GM12878 (cell line): ENCODE measurements at regions not wholly inside any gene's neighbourhood (a gene's known extent, or its start where the extent isn't known, plus 50 kb on each side); places are given as distances from the start of the nearest gene placed in this dataset.

Experiments used
- ATAC-seq: fragments of 200-7000 bp; cut with Tn5 transposase; 3 replicates; pipeline ENCODE4 v1.9.1; 2020; ENCODE audit warnings: mild to moderate bottlenecking, moderate library complexity
- BruUV-seq: library from RNA; stranded (reverse); fragments of 400-500 nt; replicated peaks from 2 replicates; lab custom pipeline; 2021; lab: Mats Ljungman, UMichigan
- CTCF ChIA-PET: fragments of 300-600 bp; sonication (Branson Sonifier 250); formaldehyde crosslinking; extraction: SDS; loops from one replicate; lab custom pipeline; 2021; ENCODE audit warnings: inconsistent platforms; lab: Yijun Ruan, JAX
- POLR2A ChIA-PET: fragments of 350-600 bp; formaldehyde crosslinking; extraction: SDS; loops from one replicate; lab custom pipeline; 2021; ENCODE audit warnings: inconsistent platforms; lab: Charles Lee
- RAD21 ChIA-PET: fragments of 300-600 bp; sonication (Branson Sonifier 250); formaldehyde crosslinking; loops from one replicate; lab custom pipeline; 2023; ENCODE audit warnings: antibody characterized with exemption; ENCODE audit not compliant: unreplicated experiment; lab: Charles Lee
- SMC1A ChIA-PET: fragments of 300-600 bp; sonication (Branson Sonifier 250); formaldehyde crosslinking; loops from one replicate; lab custom pipeline; 2023; ENCODE audit not compliant: unreplicated experiment, uncharacterized antibody; lab: Charles Lee
- DNase-seq: peaks from one replicate; pipeline ENCODE4 v3.0.0-alpha.2; 2011; ENCODE audit warnings: low read depth, low spot score
- FAIRE-seq: peaks from 3 replicates; lab custom pipeline; 2011; peaks lifted over from hg19 to GRCh38; lab: Jason Lieb, UNC
- H2AFZ ChIP-seq: 2 replicates; pipeline ENCODE4 v1.6.0; 2011; ENCODE audit warnings: low read depth, low read length, control low read depth; ENCODE audit not compliant: control insufficient read depth
- H3K27ac ChIP-seq: 2 replicates; pipeline ENCODE4 v1.5.1; 2011; ENCODE audit warnings: control low read depth; ENCODE audit not compliant: control insufficient read depth, insufficient read depth
- H3K27me3 ChIP-seq, 2 experiments: replicated peaks in 1 of 2; 2 replicates each; pipeline versions ENCODE4 v1.6.0 to v1.6.1; 2011; ENCODE audit warnings: low read length in 1 of 2; ENCODE audit not compliant: control insufficient read depth in 2 of 2, insufficient read depth in 2 of 2
- H3K36me3 ChIP-seq, 2 experiments: 2 replicates each; pipeline ENCODE4 v1.5.1; 2011; ENCODE audit warnings: low read length in 1 of 2; ENCODE audit not compliant: control insufficient read depth in 2 of 2, insufficient read depth in 2 of 2
- H3K4me1 ChIP-seq: 2 replicates; pipeline ENCODE4 v1.6.1; 2011; ENCODE audit warnings: mild to moderate bottlenecking, low read length, moderate library complexity, mixed read lengths; ENCODE audit not compliant: control insufficient read depth, insufficient read depth
- H3K4me2 ChIP-seq: 2 replicates; pipeline ENCODE4 v1.6.0; 2011; ENCODE audit warnings: control low read depth; ENCODE audit not compliant: control insufficient read depth, insufficient read depth
- H3K4me3 ChIP-seq: fragments of 200-600 bp; sonication (generic); 2 replicates; pipeline ENCODE4 v1.5.1; 2016
- H3K79me2 ChIP-seq: 2 replicates; pipeline ENCODE4 v1.6.0; 2011; ENCODE audit warnings: low read length; ENCODE audit not compliant: control insufficient read depth, insufficient read depth
- H3K9ac ChIP-seq: 2 replicates; pipeline ENCODE4 v1.8.0; 2011; ENCODE audit warnings: low read length, control low read depth, mixed read lengths; ENCODE audit not compliant: control insufficient read depth, insufficient read depth
- H3K9me3 ChIP-seq: replicated peaks from 3 replicates; pipeline ENCODE4 v1.5.1; 2011; ENCODE audit warnings: mild to moderate bottlenecking, low read length; ENCODE audit not compliant: control insufficient read depth, insufficient read depth
- H4K20me1 ChIP-seq: 2 replicates; pipeline ENCODE4 v1.6.0; 2011; ENCODE audit not compliant: control insufficient read depth, insufficient read depth
- BMI1 ChIP-seq: fragments of 450-650 bp; IDR thresholded peaks from 2 replicates; pipeline ENCODE4 v1.6.1; 2016; ENCODE audit warnings: mild to moderate bottlenecking, moderate library complexity, borderline replicate concordance
- CHD1 ChIP-seq: IDR thresholded peaks from 2 replicates; pipeline ENCODE4 v1.6.1; 2012; ENCODE audit warnings: low read depth, low read length, improper control_type of control experiment
- EGR1 ChIP-seq, 2 experiments: IDR thresholded peaks; 1 replicate in 1 of 2; 2 replicates in 1 of 2; pipeline ENCODE4 v1.6.1; 2011 to 2012; ENCODE audit warnings: low read depth in 2 of 2, low read length in 2 of 2, borderline replicate concordance in 1 of 2, mild to moderate bottlenecking in 1 of 2, moderate library complexity in 1 of 2
- JUND ChIP-seq: IDR thresholded peaks from 2 replicates; pipeline ENCODE4 v1.6.1; 2012; ENCODE audit warnings: low read depth, mild to moderate bottlenecking, low read length, improper control_type of control experiment, moderate library complexity
- KLF5 ChIP-seq: fragments of 450-650 bp; IDR thresholded peaks from 2 replicates; pipeline ENCODE4 v1.6.1; 2014; ENCODE audit warnings: mild to moderate bottlenecking; ENCODE audit not compliant: partially characterized antibody
- MYB ChIP-seq: fragments of 150-350 bp; IDR thresholded peaks from 2 replicates; pipeline ENCODE4 v1.6.1; 2014; ENCODE audit warnings: mild to moderate bottlenecking, low read depth, low read length, borderline replicate concordance
- MYC ChIP-seq: IDR thresholded peaks from 2 replicates; pipeline ENCODE4 v1.6.1; 2011; ENCODE audit warnings: mild to moderate bottlenecking, low read length, moderate library complexity, inconsistent platforms; ENCODE audit not compliant: insufficient read depth, insufficient replicate concordance, insufficient read length, severe bottlenecking
- POLR2AphosphoS2 ChIP-seq: IDR thresholded peaks from 2 replicates; pipeline ENCODE4 v1.6.1; 2011; ENCODE audit warnings: low read depth, mild to moderate bottlenecking, low read length, improper control_type of control experiment, moderate library complexity
- SMC3 ChIP-seq: IDR thresholded peaks from 2 replicates; pipeline ENCODE4 v1.6.1; 2011; ENCODE audit warnings: low read length, improper control_type of control experiment, borderline replicate concordance
- STAT3 ChIP-seq: IDR thresholded peaks from 2 replicates; pipeline ENCODE4 v1.6.1; 2011; ENCODE audit warnings: low read depth, low read length, improper control_type of control experiment
- ZSCAN29 ChIP-seq: fragments of 450-650 bp; IDR thresholded peaks from 2 replicates; pipeline ENCODE4 v1.6.1; 2017; ENCODE audit warnings: mild to moderate bottlenecking, moderate library complexity
- WGBS: methylation state at CpG from one replicate; pipeline ENCODE4 v1.1.6; 2016; ENCODE audit warnings: low lambda C conversion rate; ENCODE audit not compliant: insufficient replicate concordance, insufficient coverage; ENCODE audit errors: missing lambda C conversion rate; 5-methylcytosine and 5-hydroxymethylcytosine counted together
- in situ Hi-C: fragments of 300-500 bp; cut with MboI; formaldehyde crosslinking; loops from 9 replicates; pipeline ENCODE4 v1.14.3; 2018; ENCODE audit warnings: mixed read lengths
- intact Hi-C: fragments of 100-400 bp; cut with micrococcal nuclease; formaldehyde crosslinking; loops from one replicate; pipeline ENCODE4 v1.14.2; 2022; ENCODE audit not compliant: unreplicated experiment
- TF ChIP-seq, protein P1 (sequence below): fragments of 450-650 bp; IDR thresholded peaks from 2 replicates; pipeline ENCODE4 v1.6.1; 2017; ENCODE audit warnings: mild to moderate bottlenecking, low read depth, inconsistent platforms; ENCODE audit not compliant: poor library complexity, severe bottlenecking
- TF ChIP-seq, protein P2 (sequence below): IDR thresholded peaks from 2 replicates; pipeline ENCODE4 v1.6.1; 2011; ENCODE audit warnings: mild to moderate bottlenecking, low read depth, low read length, moderate library complexity; ENCODE audit not compliant: insufficient replicate concordance
- TF ChIP-seq, protein P3 (sequence below): fragments of 450-650 bp; IDR thresholded peaks from 2 replicates; pipeline ENCODE4 v1.6.1; 2016; ENCODE audit warnings: mild to moderate bottlenecking

DNA sequence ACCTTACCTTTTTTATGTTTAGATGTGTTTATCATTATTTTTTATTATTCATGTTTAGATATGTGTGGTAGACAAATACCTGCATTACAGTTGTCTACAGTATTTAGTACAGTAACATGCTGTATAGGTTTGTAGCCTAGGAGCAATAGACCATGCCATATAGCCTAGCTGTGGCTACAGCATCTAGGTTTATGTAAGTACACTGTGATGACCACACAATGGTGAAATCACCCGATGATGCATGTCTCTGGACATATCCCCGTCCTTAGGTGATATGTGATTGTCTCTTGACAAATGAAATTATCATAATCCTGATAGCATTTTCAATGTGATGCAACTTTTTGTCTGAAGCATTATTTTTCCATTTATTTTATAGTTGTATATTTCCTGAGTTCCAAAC, 121.2 kb downstream of the DISP1 start:
- H3K27me3 ChIP-seq: no peaks in the 10 kb centered on the region
- RAD21 ChIA-PET: no interaction called here
- H4K20me1 ChIP-seq: no peaks in the 10 kb centered on the region
- DNase-seq: no peak
- in situ Hi-C loops (no loop called here), intact Hi-C loops (no loop called here)
- TF ChIP-seq KLF5 (no peak), SMC3 (no peak), MYB (no peak), CHD1 (no peak), STAT3 (no peak), MYC (no peak), ZSCAN29 (no peak), EGR1 (IDR thresholded peaks at IDR 0.05; ENCODE audit: borderline replicate concordance in 1 of 2, low read depth in 2 of 2, low read length in 2 of 2) (no peak), BMI1 (no peak), POLR2AphosphoS2 (no peak), JUND (no peak)
- TF ChIP-seq, protein P1, sequence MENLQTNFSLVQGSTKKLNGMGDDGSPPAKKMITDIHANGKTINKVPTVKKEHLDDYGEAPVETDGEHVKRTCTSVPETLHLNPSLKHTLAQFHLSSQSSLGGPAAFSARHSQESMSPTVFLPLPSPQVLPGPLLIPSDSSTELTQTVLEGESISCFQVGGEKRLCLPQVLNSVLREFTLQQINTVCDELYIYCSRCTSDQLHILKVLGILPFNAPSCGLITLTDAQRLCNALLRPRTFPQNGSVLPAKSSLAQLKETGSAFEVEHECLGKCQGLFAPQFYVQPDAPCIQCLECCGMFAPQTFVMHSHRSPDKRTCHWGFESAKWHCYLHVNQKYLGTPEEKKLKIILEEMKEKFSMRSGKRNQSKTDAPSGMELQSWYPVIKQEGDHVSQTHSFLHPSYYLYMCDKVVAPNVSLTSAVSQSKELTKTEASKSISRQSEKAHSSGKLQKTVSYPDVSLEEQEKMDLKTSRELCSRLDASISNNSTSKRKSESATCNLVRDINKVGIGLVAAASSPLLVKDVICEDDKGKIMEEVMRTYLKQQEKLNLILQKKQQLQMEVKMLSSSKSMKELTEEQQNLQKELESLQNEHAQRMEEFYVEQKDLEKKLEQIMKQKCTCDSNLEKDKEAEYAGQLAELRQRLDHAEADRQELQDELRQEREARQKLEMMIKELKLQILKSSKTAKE: no peak
- TF ChIP-seq, protein P2, sequence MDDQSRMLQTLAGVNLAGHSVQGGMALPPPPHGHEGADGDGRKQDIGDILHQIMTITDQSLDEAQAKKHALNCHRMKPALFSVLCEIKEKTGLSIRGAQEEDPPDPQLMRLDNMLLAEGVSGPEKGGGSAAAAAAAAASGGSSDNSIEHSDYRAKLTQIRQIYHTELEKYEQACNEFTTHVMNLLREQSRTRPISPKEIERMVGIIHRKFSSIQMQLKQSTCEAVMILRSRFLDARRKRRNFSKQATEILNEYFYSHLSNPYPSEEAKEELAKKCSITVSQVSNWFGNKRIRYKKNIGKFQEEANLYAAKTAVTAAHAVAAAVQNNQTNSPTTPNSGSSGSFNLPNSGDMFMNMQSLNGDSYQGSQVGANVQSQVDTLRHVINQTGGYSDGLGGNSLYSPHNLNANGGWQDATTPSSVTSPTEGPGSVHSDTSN: no peak
- TF ChIP-seq, protein P3, sequence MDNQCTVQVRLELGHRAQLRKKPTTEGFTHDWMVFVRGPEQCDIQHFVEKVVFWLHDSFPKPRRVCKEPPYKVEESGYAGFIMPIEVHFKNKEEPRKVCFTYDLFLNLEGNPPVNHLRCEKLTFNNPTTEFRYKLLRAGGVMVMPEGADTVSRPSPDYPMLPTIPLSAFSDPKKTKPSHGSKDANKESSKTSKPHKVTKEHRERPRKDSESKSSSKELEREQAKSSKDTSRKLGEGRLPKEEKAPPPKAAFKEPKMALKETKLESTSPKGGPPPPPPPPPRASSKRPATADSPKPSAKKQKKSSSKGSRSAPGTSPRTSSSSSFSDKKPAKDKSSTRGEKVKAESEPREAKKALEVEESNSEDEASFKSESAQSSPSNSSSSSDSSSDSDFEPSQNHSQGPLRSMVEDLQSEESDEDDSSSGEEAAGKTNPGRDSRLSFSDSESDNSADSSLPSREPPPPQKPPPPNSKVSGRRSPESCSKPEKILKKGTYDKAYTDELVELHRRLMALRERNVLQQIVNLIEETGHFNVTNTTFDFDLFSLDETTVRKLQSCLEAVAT: no peak
- no TSS peak for BruUV-seq
- H3K79me2 ChIP-seq: no peaks in the 10 kb centered on the region
- CTCF ChIA-PET: no interaction called here
- H2AFZ ChIP-seq: no peak overlapping the region
- SMC1A ChIA-PET: no interaction called here
- H3K4me3 ChIP-seq: no peak overlapping the region
- no peaks in the 10 kb centered on the region for H3K9me3 ChIP-seq
- no peaks in the 10 kb centered on the region for H3K36me3 ChIP-seq
- 47% methylated on average over 2 of the region's 2 CpGs for WGBS
- H3K4me1 ChIP-seq: no peaks in the 10 kb centered on the region
- POLR2A ChIA-PET: no interaction called here
- ATAC-seq: no peak
- no peak overlapping the region for H3K4me2 ChIP-seq
- no peak overlapping the region for H3K27ac ChIP-seq
- H3K9ac ChIP-seq: no peak overlapping the region
- no peak for FAIRE-seq
